H1 (cell line): ENCODE measurements at regions not wholly inside any gene's neighbourhood (a gene's known extent, or its start where the extent isn't known, plus 50 kb on each side); places are given as distances from the start of the nearest gene placed in this dataset.

Experiments
- CTCF ChIA-PET: fragments of 300-600 bp; sonication (Branson Sonifier 250); formaldehyde crosslinking; loops from one replicate; lab custom pipeline; 2021; ENCODE audit not compliant: partially characterized antibody; lab: Charles Lee
- POLR2A ChIA-PET: fragments of 300-600 bp; sonication (Branson Sonifier 250); formaldehyde crosslinking; loops from one replicate; lab custom pipeline; 2021; ENCODE audit warnings: inconsistent platforms; ENCODE audit not compliant: partially characterized antibody; lab: Charles Lee
- DNase-seq, 2 experiments: peaks; one replicate each; pipeline versions ENCODE4 v3.0.0 to v3.0.0-alpha.2; 2010 to 2022; ENCODE audit warnings: low spot score in 2 of 2, low read depth in 1 of 2, mixed read lengths in 1 of 2
- FAIRE-seq: peaks from 2 replicates; lab custom pipeline; 2011; peaks lifted over from hg19 to GRCh38; lab: Jason Lieb, UNC
- H2AFZ ChIP-seq: 2 replicates; pipeline ENCODE4 v1.8.1; 2012; ENCODE audit warnings: low read length, inconsistent platforms
- H2AK5ac ChIP-seq: 2 replicates; pipeline ENCODE4 v1.6.1; 2013; ENCODE audit warnings: low read depth, low read length
- H2BK120ac ChIP-seq: replicated peaks from 2 replicates; pipeline ENCODE3; 2013; ENCODE audit warnings: low read depth, low read length, inconsistent platforms
- H2BK12ac ChIP-seq: 2 replicates; pipeline ENCODE4 v1.6.1; 2013; ENCODE audit warnings: low read depth, low read length
- H2BK15ac ChIP-seq: 2 replicates; pipeline ENCODE4 v1.6.1; 2013; ENCODE audit warnings: low read length
- H2BK20ac ChIP-seq: 2 replicates; pipeline ENCODE4 v1.6.1; 2013; ENCODE audit warnings: low read length
- H2BK5ac ChIP-seq: 2 replicates; pipeline ENCODE4 v1.6.1; 2013; ENCODE audit warnings: low read depth, low read length
- H3K14ac ChIP-seq: 2 replicates; pipeline ENCODE4 v1.6.1; 2013; ENCODE audit warnings: inconsistent platforms; ENCODE audit not compliant: insufficient read length
- H3K18ac ChIP-seq: 2 replicates; pipeline ENCODE4 v1.6.1; 2013; ENCODE audit warnings: low read length; ENCODE audit errors: extremely low read depth
- H3K23ac ChIP-seq: 2 replicates; pipeline ENCODE4 v1.6.1; 2013; ENCODE audit warnings: inconsistent platforms; ENCODE audit not compliant: insufficient read length
- H3K23me2 ChIP-seq: 2 replicates; pipeline ENCODE4 v1.6.1; 2013; ENCODE audit warnings: low read depth, low read length
- H3K27ac ChIP-seq: 2 replicates; pipeline ENCODE4 v1.6.1; 2011; ENCODE audit warnings: low read depth, low read length, inconsistent platforms
- H3K27me3 ChIP-seq, 4 experiments: replicated peaks in 1 of 4; 1 replicate in 1 of 4; 2 replicates in 3 of 4; pipeline versions ENCODE4 v1.6.1 to v1.8.1; 2011 to 2013; ENCODE audit warnings: low read length in 3 of 4, mild to moderate bottlenecking in 3 of 4, inconsistent platforms in 2 of 4, mixed read lengths in 2 of 4, moderate library complexity in 1 of 4; ENCODE audit not compliant: control insufficient read depth in 3 of 4, insufficient read depth in 3 of 4; ENCODE audit errors: extremely low read depth in 1 of 4
- H3K36me3 ChIP-seq, 4 experiments: 2 replicates each; pipeline versions ENCODE4 v1.6.1 to v1.8.1; 2011 to 2013; ENCODE audit warnings: mild to moderate bottlenecking in 4 of 4, low read length in 3 of 4, moderate library complexity in 2 of 4, control low read depth in 1 of 4, inconsistent platforms in 1 of 4; ENCODE audit not compliant: insufficient read depth in 4 of 4, control insufficient read depth in 2 of 4
- H3K4ac ChIP-seq: replicated peaks from 2 replicates; pipeline ENCODE3; 2013; ENCODE audit warnings: low read length, low read depth, mixed read lengths, inconsistent platforms; ENCODE audit not compliant: insufficient read length
- H3K4me1 ChIP-seq, 4 experiments: replicated peaks in 1 of 4; 1 replicate in 1 of 4; 2 replicates in 3 of 4; pipeline versions ENCODE4 v1.6.1 to v1.8.1; 2011 to 2013; ENCODE audit warnings: low read length in 3 of 4, inconsistent platforms in 2 of 4, mixed read lengths in 1 of 4; ENCODE audit not compliant: insufficient read depth in 4 of 4, control insufficient read depth in 3 of 4
- H3K4me2 ChIP-seq, 2 experiments: 2 replicates each; pipeline versions ENCODE4 v1.6.1 to v1.8.1; 2011 to 2013; ENCODE audit warnings: low read depth in 2 of 2, low read length in 2 of 2, control low read depth in 1 of 2, inconsistent platforms in 1 of 2, mild to moderate bottlenecking in 1 of 2; ENCODE audit not compliant: insufficient read depth in 1 of 2
- H3K4me3 ChIP-seq, 4 experiments: fragments of 200-600, 300-600 bp in 1 of 4; sonication (generic), shearing (Covaris generic), sonication (Bioruptor Twin) in 1 of 4; 2 replicates each; pipeline versions ENCODE4 v1.5.1 to v1.8.1; 2011 to 2016; ENCODE audit warnings: low read length in 4 of 4, low read depth in 3 of 4, control low read depth in 2 of 4, inconsistent platforms in 2 of 4, mild to moderate bottlenecking in 2 of 4, mixed read lengths in 1 of 4, moderate library complexity in 1 of 4; ENCODE audit not compliant: insufficient read depth in 2 of 4; ENCODE audit errors: extremely low read depth in 1 of 4
- H3K56ac ChIP-seq: replicated peaks from 2 replicates; pipeline ENCODE3; 2013; ENCODE audit warnings: low read depth, mild to moderate bottlenecking, mixed read lengths, low read length, inconsistent platforms; ENCODE audit not compliant: insufficient read length
- H3K79me1 ChIP-seq: 2 replicates; pipeline ENCODE4 v1.6.1; 2013; ENCODE audit warnings: low read depth, low read length, control low read depth
- H3K79me2 ChIP-seq, 2 experiments: 2 replicates each; pipeline versions ENCODE4 v1.6.1 to v1.8.1; 2012 to 2013; ENCODE audit warnings: low read length in 2 of 2, mild to moderate bottlenecking in 2 of 2, inconsistent platforms in 1 of 2; ENCODE audit not compliant: insufficient read depth in 2 of 2, control insufficient read depth in 1 of 2
- H3K9ac ChIP-seq, 4 experiments: replicated peaks in 1 of 4; 1 replicate in 1 of 4; 2 replicates in 3 of 4; pipeline versions ENCODE4 v1.6.1 to v1.8.1; 2011 to 2013; ENCODE audit warnings: low read depth in 3 of 4, low read length in 3 of 4, control low read depth in 2 of 4, mild to moderate bottlenecking in 2 of 4, moderate library complexity in 2 of 4, inconsistent platforms in 1 of 4; ENCODE audit errors: extremely low read depth in 1 of 4
- H3K9me3 ChIP-seq, 2 experiments: 2 replicates each; pipeline versions ENCODE4 v1.6.1 to v1.8.1; 2012 to 2013; ENCODE audit warnings: mild to moderate bottlenecking in 2 of 2, moderate library complexity in 2 of 2, control low read depth in 1 of 2, inconsistent platforms in 1 of 2, low read depth in 1 of 2, low read length in 1 of 2, mixed read lengths in 1 of 2; ENCODE audit not compliant: insufficient read depth in 2 of 2
- H4K20me1 ChIP-seq, 2 experiments: replicated peaks in 1 of 2; 2 replicates each; pipeline versions ENCODE3 to v1.8.1; 2011 to 2013; ENCODE audit warnings: inconsistent platforms in 2 of 2, low read length in 2 of 2, mild to moderate bottlenecking in 1 of 2; ENCODE audit not compliant: insufficient read depth in 2 of 2, control insufficient read depth in 1 of 2
- H4K5ac ChIP-seq: 2 replicates; pipeline ENCODE4 v1.6.1; 2013; ENCODE audit warnings: low read length, low read depth, mixed read lengths, inconsistent platforms; ENCODE audit not compliant: insufficient read length
- H4K8ac ChIP-seq: 2 replicates; pipeline ENCODE4 v1.8.0; 2013; ENCODE audit warnings: mild to moderate bottlenecking, moderate library complexity, low read length, inconsistent platforms; ENCODE audit not compliant: insufficient read depth; ENCODE audit errors: extremely low read depth
- H4K91ac ChIP-seq: replicated peaks from 2 replicates; pipeline ENCODE3; 2013; ENCODE audit warnings: low read length, mixed read lengths, inconsistent platforms; ENCODE audit not compliant: insufficient read length
- FOSL1 ChIP-seq: IDR thresholded peaks from 2 replicates; pipeline ENCODE4 v1.6.1; 2011; ENCODE audit warnings: mild to moderate bottlenecking, low read depth, low read length, moderate library complexity; ENCODE audit not compliant: insufficient read depth
- GABPA ChIP-seq: IDR thresholded peaks from 2 replicates; pipeline ENCODE4 v1.6.1; 2011; ENCODE audit warnings: mild to moderate bottlenecking, low read length, moderate library complexity, borderline replicate concordance; ENCODE audit not compliant: insufficient read depth
- HDAC6 ChIP-seq: IDR thresholded peaks from one replicate; pipeline ENCODE4 v1.7.1; 2012; ENCODE audit warnings: low read depth, mild to moderate bottlenecking, inconsistent platforms, low read length, moderate library complexity
- JUN ChIP-seq: IDR thresholded peaks from 2 replicates; pipeline ENCODE4 v1.6.1; 2011; ENCODE audit warnings: low read depth, mild to moderate bottlenecking, improper control_type of control experiment, low read length
- MAX ChIP-seq: IDR thresholded peaks from 2 replicates; pipeline ENCODE4 v1.6.1; 2012; ENCODE audit warnings: inconsistent platforms
- POLR2AphosphoS5 ChIP-seq: IDR thresholded peaks from 2 replicates; pipeline ENCODE4 v1.6.1; 2011; ENCODE audit warnings: low read depth, low read length
- TF ChIP-seq, protein P1 (sequence below): IDR thresholded peaks from 2 replicates; pipeline ENCODE4 v1.6.1; 2011; ENCODE audit warnings: low read length, improper control_type of control experiment

GRCh38 chr1:115522386-115522785 lies 119.4 kb upstream of the VANGL1 start:
- H2BK15ac ChIP-seq: no peak overlapping the region
- FAIRE-seq (no peak), DNase-seq (no peak)
- no peak overlapping the region for H3K4me3 ChIP-seq
- H2BK20ac ChIP-seq: no peak overlapping the region
- no peak overlapping the region for H3K27ac ChIP-seq
- no peaks in the 10 kb centered on the region for H3K79me1 ChIP-seq
- H3K4ac ChIP-seq: no peak overlapping the region
- H2BK12ac ChIP-seq: no peak overlapping the region
- H3K4me1 ChIP-seq: peaks cover 0 to 2% (median 0%) of the 10 kb centered on the region in 4 experiments; a peak in 1 of 7 replicates
- no peaks in the 10 kb centered on the region for H3K79me2 ChIP-seq
- H3K56ac ChIP-seq: no peak overlapping the region
- no peak overlapping the region for H2BK5ac ChIP-seq
- ChIA-PET CTCF (interaction anchor here (0.8 to 2.9 kb wide), 4 partner anchors 13 to 185 kb away, joined by 3 to 13 read pairs (median 6); no protein-coding TSS in a partner anchor), POLR2A (no interaction called here)
- H4K5ac ChIP-seq: no peak overlapping the region
- H3K27me3 ChIP-seq: no peaks in the 10 kb centered on the region; a peak in 1 of 7 replicates
- no peak overlapping the region for H2AK5ac ChIP-seq
- no peak overlapping the region for H3K18ac ChIP-seq
- no peaks in the 10 kb centered on the region for H4K20me1 ChIP-seq
- H3K23me2 ChIP-seq: no peaks in the 10 kb centered on the region; the same call in 1 of the 2 replicates
- H3K23ac ChIP-seq: no peak overlapping the region
- H3K4me2 ChIP-seq: no peak overlapping the region
- no peak overlapping the region for H2BK120ac ChIP-seq
- no peaks in the 10 kb centered on the region for H3K9me3 ChIP-seq
- no peak overlapping the region for H2AFZ ChIP-seq
- no peak for TF ChIP-seq POLR2AphosphoS5
- TF ChIP-seq, protein P1, sequence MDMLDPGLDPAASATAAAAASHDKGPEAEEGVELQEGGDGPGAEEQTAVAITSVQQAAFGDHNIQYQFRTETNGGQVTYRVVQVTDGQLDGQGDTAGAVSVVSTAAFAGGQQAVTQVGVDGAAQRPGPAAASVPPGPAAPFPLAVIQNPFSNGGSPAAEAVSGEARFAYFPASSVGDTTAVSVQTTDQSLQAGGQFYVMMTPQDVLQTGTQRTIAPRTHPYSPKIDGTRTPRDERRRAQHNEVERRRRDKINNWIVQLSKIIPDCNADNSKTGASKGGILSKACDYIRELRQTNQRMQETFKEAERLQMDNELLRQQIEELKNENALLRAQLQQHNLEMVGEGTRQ: no peak
- TF ChIP-seq MAX: no peak
- TF ChIP-seq FOSL1: no peak
- TF ChIP-seq JUN: no peak
- no peak for TF ChIP-seq HDAC6
- no peak for TF ChIP-seq GABPA
- no peak overlapping the region for H4K8ac ChIP-seq
- no peak overlapping the region for H3K9ac ChIP-seq
- H3K14ac ChIP-seq: no peak overlapping the region
- no peaks in the 10 kb centered on the region for H3K36me3 ChIP-seq
- H4K91ac ChIP-seq: no peak overlapping the region
